Tibial nerve (tissue), 3 donors: ENCODE measurements at regions not wholly inside any gene's neighbourhood (a gene's known extent, or its start where the extent isn't known, plus 50 kb on each side); places are given as distances from the start of the nearest gene placed in this dataset.

Source experiments
- POLR2A ChIP-seq, 2 donors: fragments of 450-650 bp; IDR thresholded peaks; one replicate each; pipeline ENCODE4 v1.6.1; 2017; ENCODE audit warnings: antibody characterized with exemption in 2 of 2, mild to moderate bottlenecking in 2 of 2, moderate library complexity in 2 of 2
- TF ChIP-seq, protein P1 (sequence below), 5 experiments: fragments of 200-600 bp in 3 of 5; fragments of 450-650 bp in 2 of 5; sonication (generic) in 3 of 5; IDR thresholded peaks; one replicate each; pipeline ENCODE4 v1.5.1; 2016 to 2019; ENCODE audit warnings: antibody characterized with exemption in 5 of 5, mild to moderate bottlenecking in 3 of 5, moderate library complexity in 2 of 5

DNA sequence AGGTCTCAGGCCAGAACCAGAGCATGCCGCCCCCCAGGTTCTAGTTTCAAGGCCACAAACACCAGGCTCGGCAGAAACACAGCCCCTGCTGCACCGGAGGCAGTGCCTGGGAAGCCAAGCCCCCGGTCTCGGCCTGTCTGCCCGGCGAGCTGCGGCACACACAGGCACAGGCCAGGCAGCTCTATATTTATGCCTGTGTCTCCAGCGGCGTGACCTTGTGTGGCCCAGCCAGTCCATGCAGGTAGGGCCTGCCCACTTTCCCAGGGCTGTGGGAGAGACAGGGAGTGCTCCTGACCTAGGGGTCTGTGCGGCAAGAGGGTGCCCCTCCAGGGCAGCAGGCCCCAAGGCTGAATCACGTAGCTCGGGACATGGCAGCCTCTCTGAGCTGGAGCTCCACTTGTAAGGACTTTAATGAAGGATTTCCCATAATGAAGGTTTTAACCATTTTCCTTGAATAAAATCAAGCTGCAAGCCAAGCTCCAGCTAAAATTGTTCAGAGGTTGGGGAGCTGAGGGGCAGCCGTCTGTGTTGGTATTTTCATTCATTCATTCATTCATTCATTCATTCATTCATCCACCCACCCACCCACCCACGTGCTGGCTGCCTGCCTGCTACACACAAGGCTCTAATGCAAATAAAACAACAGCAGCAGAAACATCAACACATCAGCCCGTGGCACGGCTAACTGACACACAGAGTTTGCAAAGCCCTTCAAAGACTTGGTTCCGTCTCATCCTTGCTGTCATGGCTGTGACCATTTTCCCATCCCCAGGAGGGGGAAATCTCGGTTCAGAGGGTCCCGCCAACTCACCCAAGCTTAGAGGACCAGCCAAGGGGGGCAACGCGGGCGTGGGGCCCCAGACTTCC is 92.0 kb downstream of the RFLNA start:
- TF ChIP-seq, protein P1, sequence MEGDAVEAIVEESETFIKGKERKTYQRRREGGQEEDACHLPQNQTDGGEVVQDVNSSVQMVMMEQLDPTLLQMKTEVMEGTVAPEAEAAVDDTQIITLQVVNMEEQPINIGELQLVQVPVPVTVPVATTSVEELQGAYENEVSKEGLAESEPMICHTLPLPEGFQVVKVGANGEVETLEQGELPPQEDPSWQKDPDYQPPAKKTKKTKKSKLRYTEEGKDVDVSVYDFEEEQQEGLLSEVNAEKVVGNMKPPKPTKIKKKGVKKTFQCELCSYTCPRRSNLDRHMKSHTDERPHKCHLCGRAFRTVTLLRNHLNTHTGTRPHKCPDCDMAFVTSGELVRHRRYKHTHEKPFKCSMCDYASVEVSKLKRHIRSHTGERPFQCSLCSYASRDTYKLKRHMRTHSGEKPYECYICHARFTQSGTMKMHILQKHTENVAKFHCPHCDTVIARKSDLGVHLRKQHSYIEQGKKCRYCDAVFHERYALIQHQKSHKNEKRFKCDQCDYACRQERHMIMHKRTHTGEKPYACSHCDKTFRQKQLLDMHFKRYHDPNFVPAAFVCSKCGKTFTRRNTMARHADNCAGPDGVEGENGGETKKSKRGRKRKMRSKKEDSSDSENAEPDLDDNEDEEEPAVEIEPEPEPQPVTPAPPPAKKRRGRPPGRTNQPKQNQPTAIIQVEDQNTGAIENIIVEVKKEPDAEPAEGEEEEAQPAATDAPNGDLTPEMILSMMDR (IDR thresholded peaks at IDR 0.05), result no peak
- TF ChIP-seq POLR2A (IDR thresholded peaks at IDR 0.05), result no peak
